Smooth muscle cell (in vitro differentiated cells): ENCODE measurements at regions not wholly inside any gene's neighbourhood (a gene's known extent, or its start where the extent isn't known, plus 50 kb on each side); places are given as distances from the start of the nearest gene placed in this dataset.

Source experiments
- DNase-seq: peaks from one replicate; lab custom pipeline; 2025; ENCODE audit not compliant: unreplicated experiment; lab: John Stamatoyannopoulos, UW
- H2AFZ ChIP-seq: fragments of 200-600 bp; sonication (generic); 2 replicates; pipeline ENCODE4 v1.6.0; 2016; ENCODE audit warnings: antibody characterized with exemption, low read depth, mild to moderate bottlenecking
- H3F3A ChIP-seq: fragments of 200-600 bp; sonication (generic); 2 replicates; pipeline ENCODE4 v1.6.0; 2017; ENCODE audit warnings: antibody characterized with exemption, low read depth
- H3K27ac ChIP-seq: fragments of 200-600 bp; sonication (generic); 2 replicates; pipeline ENCODE4 v1.5.1; 2016; ENCODE audit warnings: low read depth, mild to moderate bottlenecking
- H3K27me3 ChIP-seq: fragments of 200-600 bp; sonication (generic); 2 replicates; pipeline ENCODE4 v1.6.1; 2016; ENCODE audit warnings: low read depth, mild to moderate bottlenecking
- H3K36me3 ChIP-seq: fragments of 200-600 bp; sonication (generic); 2 replicates; pipeline ENCODE4 v1.5.1; 2016; ENCODE audit warnings: low read depth
- H3K4me1 ChIP-seq: fragments of 200-600 bp; sonication (generic); 2 replicates; pipeline ENCODE4 v1.5.1; 2016; ENCODE audit warnings: low read depth
- H3K4me2 ChIP-seq: fragments of 200-600 bp; sonication (generic); 2 replicates; pipeline ENCODE4 v1.6.0; 2016; ENCODE audit warnings: mild to moderate bottlenecking
- H3K4me3 ChIP-seq: fragments of 200-600 bp; sonication (generic); 2 replicates; pipeline ENCODE4 v1.5.1; 2016; ENCODE audit warnings: mild to moderate bottlenecking
- H3K79me2 ChIP-seq: fragments of 200-600 bp; sonication (generic); 2 replicates; pipeline ENCODE4 v1.6.0; 2016; ENCODE audit warnings: low read depth, mild to moderate bottlenecking
- H3K9ac ChIP-seq: fragments of 200-600 bp; sonication (generic); 2 replicates; pipeline ENCODE4 v1.6.0; 2016; ENCODE audit warnings: low read depth
- H3K9me3 ChIP-seq: fragments of 200-600 bp; sonication (generic); replicated peaks from 2 replicates; pipeline ENCODE4 v1.5.1; 2016; ENCODE audit warnings: low read depth
- H4K20me1 ChIP-seq: fragments of 200-600 bp; sonication (generic); 2 replicates; pipeline ENCODE4 v1.6.0; 2016; ENCODE audit warnings: low read depth
- WGBS: methylation state at CpG from one replicate; pipeline ENCODE4 v1.1.7; 2016; ENCODE audit warnings: low lambda C conversion rate; 5-methylcytosine and 5-hydroxymethylcytosine counted together
- TF ChIP-seq, protein P1 (sequence below): fragments of 200-600 bp; sonication (generic); IDR thresholded peaks from 2 replicates; pipeline ENCODE4 v1.5.1; 2017; ENCODE audit warnings: borderline replicate concordance, mild to moderate bottlenecking, antibody characterized with exemption; ENCODE audit not compliant: insufficient read depth, poor library complexity, severe bottlenecking

DNA sequence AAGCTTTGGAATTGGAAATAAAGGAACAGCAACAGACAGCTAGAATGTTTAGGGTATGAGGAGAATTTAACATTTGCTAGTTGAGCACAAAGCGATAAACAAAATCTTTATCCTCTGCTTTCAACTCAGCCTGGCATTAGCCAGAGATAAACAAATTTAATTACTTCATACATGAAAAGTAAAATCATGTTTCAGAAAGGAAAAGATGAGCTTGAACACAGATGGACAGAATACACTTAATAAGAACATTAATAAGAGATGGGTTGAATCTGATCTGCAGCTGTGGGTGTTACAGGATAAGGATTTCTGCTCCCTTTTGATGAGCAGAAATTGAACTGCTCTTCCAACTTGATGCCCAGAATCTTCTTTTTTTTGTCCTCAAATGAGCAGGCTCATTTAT is 275.2 kb downstream of the CSNK1G3 start:
- Histone ChIP-seq H3K79me2 (no peaks in the 10 kb centered on the region), H3K4me2 (peak overlapping the region; percentile 77), H3K4me3 (no peak overlapping the region), H3F3A (peaks cover 20% of the 10 kb centered on the region), H2AFZ (no peak overlapping the region), H3K36me3 (no peaks in the 10 kb centered on the region), H3K27ac (no peak overlapping the region), H3K27me3 (no peaks in the 10 kb centered on the region), H3K9me3 (no peaks in the 10 kb centered on the region), H3K4me1 (peaks cover 37% of the 10 kb centered on the region), H3K9ac (no peak overlapping the region), H4K20me1 (no peaks in the 10 kb centered on the region)
- WGBS: 19% methylated on average over 1 of the region's 1 CpG
- TF ChIP-seq, protein P1, sequence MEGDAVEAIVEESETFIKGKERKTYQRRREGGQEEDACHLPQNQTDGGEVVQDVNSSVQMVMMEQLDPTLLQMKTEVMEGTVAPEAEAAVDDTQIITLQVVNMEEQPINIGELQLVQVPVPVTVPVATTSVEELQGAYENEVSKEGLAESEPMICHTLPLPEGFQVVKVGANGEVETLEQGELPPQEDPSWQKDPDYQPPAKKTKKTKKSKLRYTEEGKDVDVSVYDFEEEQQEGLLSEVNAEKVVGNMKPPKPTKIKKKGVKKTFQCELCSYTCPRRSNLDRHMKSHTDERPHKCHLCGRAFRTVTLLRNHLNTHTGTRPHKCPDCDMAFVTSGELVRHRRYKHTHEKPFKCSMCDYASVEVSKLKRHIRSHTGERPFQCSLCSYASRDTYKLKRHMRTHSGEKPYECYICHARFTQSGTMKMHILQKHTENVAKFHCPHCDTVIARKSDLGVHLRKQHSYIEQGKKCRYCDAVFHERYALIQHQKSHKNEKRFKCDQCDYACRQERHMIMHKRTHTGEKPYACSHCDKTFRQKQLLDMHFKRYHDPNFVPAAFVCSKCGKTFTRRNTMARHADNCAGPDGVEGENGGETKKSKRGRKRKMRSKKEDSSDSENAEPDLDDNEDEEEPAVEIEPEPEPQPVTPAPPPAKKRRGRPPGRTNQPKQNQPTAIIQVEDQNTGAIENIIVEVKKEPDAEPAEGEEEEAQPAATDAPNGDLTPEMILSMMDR: no peak
- DNase-seq: no peak

- Histone ChIP-seq H3F3A (peaks cover 20% of the 10 kb centered on the region), H3K36me3 (no peaks in the 10 kb centered on the region), H3K4me1 (peaks cover 37% of the 10 kb centered on the region), H3K4me2 (peak overlapping the region; percentile 77), H3K9ac (no peak overlapping the region), H3K9me3 (no peaks in the 10 kb centered on the region), H3K79me2 (no peaks in the 10 kb centered on the region), H3K4me3 (no peak overlapping the region), H2AFZ (no peak overlapping the region), H4K20me1 (no peaks in the 10 kb centered on the region), H3K27ac (no peak overlapping the region), H3K27me3 (no peaks in the 10 kb centered on the region)
- 75% methylated on average over 5 of the region's 5 CpGs for WGBS
- no peak for DNase-seq
- TF ChIP-seq, protein P1: no peak
These were observed 274.4 kb downstream of the CSNK1G3 start for GRCh38 chr5:123786411-123786810.

- 13% methylated on average over 5 of the region's 5 CpGs for WGBS
- peak overlapping the region; percentile 18 for H3K4me3 ChIP-seq
- H3K36me3 ChIP-seq: no peaks in the 10 kb centered on the region
- peak overlapping the region; percentile 7 for H3K9ac ChIP-seq
- H3F3A ChIP-seq: peaks cover 20% of the 10 kb centered on the region
- no peak overlapping the region for H2AFZ ChIP-seq
- H3K4me1 ChIP-seq: peaks cover 37% of the 10 kb centered on the region
- no peaks in the 10 kb centered on the region for H4K20me1 ChIP-seq
- TF ChIP-seq, protein P1: no peak
- H3K4me2 ChIP-seq: peak overlapping the region; percentile 77
- no peak for DNase-seq
- H3K27ac ChIP-seq: peak overlapping the region; percentile 74
- no peaks in the 10 kb centered on the region for H3K27me3 ChIP-seq
- H3K9me3 ChIP-seq: no peaks in the 10 kb centered on the region
- no peaks in the 10 kb centered on the region for H3K79me2 ChIP-seq
These were observed 273.4 kb downstream of the CSNK1G3 start for GRCh38 chr5:123785162-123786071.
